Suprapubic skin (tissue), 4 donors: ENCODE measurements at regions not wholly inside any gene's neighbourhood (a gene's known extent, or its start where the extent isn't known, plus 50 kb on each side); places are given as distances from the start of the nearest gene placed in this dataset.

ENCODE experiments used
- POLR2A ChIP-seq, 2 donors: fragments of 450-650 bp; IDR thresholded peaks; one replicate each; pipeline ENCODE4 v1.6.1; 2017; ENCODE audit warnings: antibody characterized with exemption in 2 of 2, mild to moderate bottlenecking in 2 of 2, moderate library complexity in 2 of 2
- POLR2AphosphoS5 ChIP-seq, 3 donors: sonication (generic); formaldehyde crosslinking; IDR thresholded peaks; one replicate each; pipeline ENCODE4 v1.6.1; 2017; ENCODE audit warnings: antibody characterized with exemption in 3 of 3
- TF ChIP-seq, protein P1 (sequence below), 2 donors: fragments of 200-600 bp in 1 of 2; fragments of 450-650 bp in 1 of 2; sonication (generic) in 1 of 2; IDR thresholded peaks; one replicate each; pipeline ENCODE4 v1.5.1; 2016 to 2019; ENCODE audit warnings: antibody characterized with exemption in 2 of 2, mild to moderate bottlenecking in 1 of 2, moderate library complexity in 1 of 2

- TF ChIP-seq, protein P1, sequence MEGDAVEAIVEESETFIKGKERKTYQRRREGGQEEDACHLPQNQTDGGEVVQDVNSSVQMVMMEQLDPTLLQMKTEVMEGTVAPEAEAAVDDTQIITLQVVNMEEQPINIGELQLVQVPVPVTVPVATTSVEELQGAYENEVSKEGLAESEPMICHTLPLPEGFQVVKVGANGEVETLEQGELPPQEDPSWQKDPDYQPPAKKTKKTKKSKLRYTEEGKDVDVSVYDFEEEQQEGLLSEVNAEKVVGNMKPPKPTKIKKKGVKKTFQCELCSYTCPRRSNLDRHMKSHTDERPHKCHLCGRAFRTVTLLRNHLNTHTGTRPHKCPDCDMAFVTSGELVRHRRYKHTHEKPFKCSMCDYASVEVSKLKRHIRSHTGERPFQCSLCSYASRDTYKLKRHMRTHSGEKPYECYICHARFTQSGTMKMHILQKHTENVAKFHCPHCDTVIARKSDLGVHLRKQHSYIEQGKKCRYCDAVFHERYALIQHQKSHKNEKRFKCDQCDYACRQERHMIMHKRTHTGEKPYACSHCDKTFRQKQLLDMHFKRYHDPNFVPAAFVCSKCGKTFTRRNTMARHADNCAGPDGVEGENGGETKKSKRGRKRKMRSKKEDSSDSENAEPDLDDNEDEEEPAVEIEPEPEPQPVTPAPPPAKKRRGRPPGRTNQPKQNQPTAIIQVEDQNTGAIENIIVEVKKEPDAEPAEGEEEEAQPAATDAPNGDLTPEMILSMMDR (IDR thresholded peaks at IDR 0.05): no peak
- TF ChIP-seq POLR2AphosphoS5 (IDR thresholded peaks at IDR 0.05) (no peak), POLR2A (IDR thresholded peaks at IDR 0.05) (no peak)
Observed at GRCh38 chr9:129235041-129235930, 57.2 kb upstream of the IER5L start.
